Endothelial cell (in vitro differentiated cells): ENCODE measurements at regions not wholly inside any gene's neighbourhood (a gene's known extent, or its start where the extent isn't known, plus 50 kb on each side); places are given as distances from the start of the nearest gene placed in this dataset.

Experiments used
- DNase-seq: peaks from one replicate; pipeline ENCODE4 v3.0.0; 2021; ENCODE audit warnings: low spot score
- H3K27ac Mint-ChIP-seq: one replicate; pipeline ENCODE4 v1.8.0; 2021; ENCODE audit warnings: mixed read lengths, inconsistent platforms; ENCODE audit not compliant: unreplicated experiment
- H3K27me3 Mint-ChIP-seq: one replicate; pipeline ENCODE4 v1.8.0; 2021; ENCODE audit warnings: mild to moderate bottlenecking, moderate library complexity, mixed read lengths, inconsistent platforms; ENCODE audit not compliant: unreplicated experiment
- H3K36me3 Mint-ChIP-seq: one replicate; pipeline ENCODE4 v1.8.0; 2021; ENCODE audit warnings: mild to moderate bottlenecking, low read depth, mixed read lengths, inconsistent platforms; ENCODE audit not compliant: unreplicated experiment
- H3K4me1 Mint-ChIP-seq: one replicate; pipeline ENCODE4 v1.8.0; 2021; ENCODE audit warnings: mild to moderate bottlenecking, mixed read lengths, inconsistent platforms; ENCODE audit not compliant: unreplicated experiment
- H3K4me3 Mint-ChIP-seq: one replicate; pipeline ENCODE4 v1.8.0; 2021; ENCODE audit warnings: mild to moderate bottlenecking, mixed read lengths, inconsistent platforms; ENCODE audit not compliant: unreplicated experiment
- H3K9me3 Mint-ChIP-seq: one replicate; pipeline ENCODE4 v1.8.0; 2021; ENCODE audit warnings: mixed read lengths, inconsistent platforms; ENCODE audit not compliant: unreplicated experiment
- CTCF ChIP-seq: fragments of 200-600 bp; sonication (generic); IDR thresholded peaks from one replicate; pipeline ENCODE4 v1.5.0; 2021; ENCODE audit warnings: antibody characterized with exemption; ENCODE audit not compliant: unreplicated experiment

- H3K4me1 Mint-ChIP-seq, result no peaks in the 10 kb centered on the region
- H3K27me3 Mint-ChIP-seq, result peaks cover 3% of the 10 kb centered on the region
- no peak overlapping the region for H3K4me3 Mint-ChIP-seq
- no peak for TF ChIP-seq CTCF
- H3K36me3 Mint-ChIP-seq, result no peaks in the 10 kb centered on the region
- no peak overlapping the region for H3K27ac Mint-ChIP-seq
- no peaks in the 10 kb centered on the region for H3K9me3 Mint-ChIP-seq
- DNase-seq, result no peak
Measured at GRCh38 chr3:59688636-59689035, 638.8 kb upstream of the CFAP20DC start.

GRCh38 chr3:59685432-59685831 lies 635.6 kb upstream of the CFAP20DC start:
- H3K27me3 Mint-ChIP-seq, result peaks cover 3% of the 10 kb centered on the region
- no peak for TF ChIP-seq CTCF
- no peak overlapping the region for H3K4me3 Mint-ChIP-seq
- H3K4me1 Mint-ChIP-seq, result no peaks in the 10 kb centered on the region
- no peak overlapping the region for H3K27ac Mint-ChIP-seq
- H3K9me3 Mint-ChIP-seq, result no peaks in the 10 kb centered on the region
- DNase-seq, result no peak
- H3K36me3 Mint-ChIP-seq, result no peaks in the 10 kb centered on the region

GRCh38 chr3:59684766-59685165 lies 634.9 kb upstream of the CFAP20DC start:
- Mint-ChIP-seq H3K36me3 (no peaks in the 10 kb centered on the region), H3K27ac (no peak overlapping the region), H3K9me3 (no peaks in the 10 kb centered on the region), H3K4me3 (no peak overlapping the region), H3K27me3 (peaks cover 3% of the 10 kb centered on the region), H3K4me1 (no peaks in the 10 kb centered on the region)
- no peak for DNase-seq
- TF ChIP-seq CTCF, result no peak

DNA sequence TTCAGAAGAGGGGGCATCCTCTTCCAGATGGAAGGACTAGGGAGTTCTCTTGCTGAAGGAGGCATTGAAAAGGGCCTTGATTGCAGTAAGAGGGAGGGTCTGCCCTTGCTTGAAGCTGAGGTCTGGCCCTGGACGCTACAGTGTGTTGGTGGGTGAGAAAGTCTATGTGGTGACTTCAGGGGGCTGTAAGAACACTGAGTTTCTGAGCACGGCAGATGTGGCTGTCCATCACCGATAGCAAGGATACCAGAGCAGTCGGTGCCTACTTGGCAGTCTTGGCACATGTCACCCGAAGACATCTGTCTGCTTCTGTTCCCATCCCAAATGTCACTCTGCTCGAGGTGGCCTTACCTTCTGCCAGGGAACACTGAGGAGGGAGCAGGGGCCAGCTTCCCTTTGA lies 631.1 kb upstream of the CFAP20DC start:
- DNase-seq, result no peak
- Mint-ChIP-seq H3K27ac (no peak overlapping the region), H3K4me3 (no peak overlapping the region), H3K4me1 (no peaks in the 10 kb centered on the region), H3K9me3 (no peaks in the 10 kb centered on the region), H3K27me3 (peaks cover 3% of the 10 kb centered on the region), H3K36me3 (no peaks in the 10 kb centered on the region)
- no peak for TF ChIP-seq CTCF

DNA sequence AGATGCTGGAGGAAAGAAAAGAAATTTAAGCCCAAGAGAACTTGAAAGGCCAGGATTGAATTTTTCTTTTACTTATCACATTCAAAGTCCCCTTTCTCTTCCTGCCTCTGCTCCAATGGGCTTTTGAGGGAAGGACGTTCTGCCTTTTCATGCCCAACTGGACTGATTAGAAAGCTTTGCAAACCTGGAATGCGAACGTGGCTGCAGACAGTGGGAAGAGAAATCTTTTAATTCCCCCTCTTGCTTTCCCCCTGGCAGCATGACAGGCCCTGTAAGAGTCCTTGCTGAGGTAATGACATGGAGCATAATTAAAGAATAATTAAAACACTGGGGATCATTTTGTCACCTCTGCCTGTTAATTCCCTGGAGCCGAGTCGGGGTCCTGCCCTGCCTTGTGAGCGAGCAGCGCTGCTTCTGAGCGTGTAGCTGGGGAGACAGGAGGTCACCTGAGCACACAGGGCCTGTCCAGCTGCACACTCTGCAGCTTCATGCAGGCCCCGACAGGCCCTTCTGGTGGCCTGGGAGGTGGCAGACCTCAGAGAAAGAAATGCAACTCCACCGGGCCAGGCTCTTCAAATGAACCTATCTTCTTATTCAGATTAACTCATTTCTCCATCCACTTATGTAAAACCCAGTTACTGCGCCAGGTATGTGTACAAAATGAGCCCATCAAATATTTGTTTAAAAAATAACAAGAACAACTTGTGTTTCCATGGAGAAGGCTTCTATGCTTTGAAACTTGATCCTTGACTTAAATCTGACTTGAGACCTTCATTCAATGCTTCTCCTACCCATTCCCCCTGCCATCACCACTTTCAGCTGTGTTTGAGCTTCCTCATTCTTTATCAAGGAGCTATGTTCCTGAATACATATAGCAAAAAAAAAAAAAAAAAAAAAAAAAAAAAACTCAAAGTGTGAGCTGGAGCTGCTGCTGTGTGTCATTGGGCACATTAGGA lies 628.2 kb upstream of the CFAP20DC start:
- H3K4me1 Mint-ChIP-seq, result no peaks in the 10 kb centered on the region
- no peak for TF ChIP-seq CTCF
- no peak overlapping the region for H3K4me3 Mint-ChIP-seq
- H3K9me3 Mint-ChIP-seq, result no peaks in the 10 kb centered on the region
- no peak overlapping the region for H3K27ac Mint-ChIP-seq
- no peak for DNase-seq
- no peaks in the 10 kb centered on the region for H3K36me3 Mint-ChIP-seq
- H3K27me3 Mint-ChIP-seq, result peaks cover 2% of the 10 kb centered on the region
